NB4 (cell line): ENCODE measurements at regions not wholly inside any gene's neighbourhood (a gene's known extent, or its start where the extent isn't known, plus 50 kb on each side); places are given as distances from the start of the nearest gene placed in this dataset.

Source experiments
- CTCF ChIP-seq: IDR thresholded peaks from one replicate; pipeline ENCODE4 v1.5.1; 2012; ENCODE audit warnings: low read depth, low read length
- POLR2A ChIP-seq: IDR thresholded peaks from 2 replicates; pipeline ENCODE4 v1.6.1; 2011; ENCODE audit warnings: mild to moderate bottlenecking; ENCODE audit not compliant: insufficient read length; ENCODE audit errors: extremely low read depth

GRCh38 chr2:236724200-236724599 lies 154.6 kb downstream of the ACKR3 start:
- TF ChIP-seq POLR2A (no peak), CTCF (no peak)
